ENCODE measurements at regions not wholly inside any gene's neighbourhood (a gene's known extent, or its start where the extent isn't known, plus 50 kb on each side); places are given as distances from the start of the nearest gene placed in this dataset.
"Not testable (repeated sequence)": the region's sequence is repeated elsewhere in the genome, so short reads cannot be mapped to it uniquely, and the experiment has no call there.

- DNase-seq: not testable (repeated sequence)
Measured at GRCh38 chr7:32645255-32645654, 150.0 kb downstream of the AVL9 start.

GRCh38 chr7:32643194-32643593 lies 147.9 kb downstream of the AVL9 start:
- no peak for DNase-seq

- DNase-seq: no peak
Measured at GRCh38 chr7:32639122-32639521, 143.8 kb downstream of the AVL9 start.

GRCh38 chr7:32638479-32639121 lies 143.3 kb downstream of the AVL9 start:
- DNase-seq: peak; percentile 28 to 66

All from inflammatory macrophage (primary cell).